Stimulated activated CD4-positive, alpha-beta T cell treated with anti-CD3 and anti-CD28 coated beads, TNF-alpha, amount 100 ng/mL, for 1 hour (primary cell): ENCODE measurements at regions not wholly inside any gene's neighbourhood (a gene's known extent, or its start where the extent isn't known, plus 50 kb on each side); places are given as distances from the start of the nearest gene placed in this dataset.

ENCODE experiments used
- DNase-seq, 3 donors: peaks; one replicate each; pipeline ENCODE4 v3.0.0-alpha.2; 2020; ENCODE audit warnings: low read depth in 3 of 3, low spot score in 1 of 3

DNA sequence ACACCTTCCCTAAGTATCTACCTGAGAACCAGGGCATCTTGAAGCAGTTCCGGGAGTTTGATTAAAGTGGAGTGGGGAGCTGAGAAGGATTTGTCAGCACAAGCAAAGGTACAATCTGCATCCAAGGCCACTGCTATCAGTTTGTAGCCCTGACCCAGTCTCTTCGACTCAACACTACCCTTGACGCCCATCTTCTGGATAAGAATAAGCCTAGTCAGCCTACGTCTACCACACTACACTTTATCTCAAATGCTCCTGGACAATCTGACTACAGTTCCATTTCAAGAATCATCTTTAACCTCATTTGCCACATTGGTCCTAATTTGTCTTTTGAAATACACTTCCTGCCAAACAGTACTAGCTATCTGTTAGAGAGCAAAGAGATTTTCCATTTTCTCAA is 134.1 kb upstream of the C1GALT1 start:
- DNase-seq, result no peak

- DNase-seq, result no peak
Observed at GRCh38 chr7:7051206-7051877, 131.0 kb upstream of the C1GALT1 start.

DNA sequence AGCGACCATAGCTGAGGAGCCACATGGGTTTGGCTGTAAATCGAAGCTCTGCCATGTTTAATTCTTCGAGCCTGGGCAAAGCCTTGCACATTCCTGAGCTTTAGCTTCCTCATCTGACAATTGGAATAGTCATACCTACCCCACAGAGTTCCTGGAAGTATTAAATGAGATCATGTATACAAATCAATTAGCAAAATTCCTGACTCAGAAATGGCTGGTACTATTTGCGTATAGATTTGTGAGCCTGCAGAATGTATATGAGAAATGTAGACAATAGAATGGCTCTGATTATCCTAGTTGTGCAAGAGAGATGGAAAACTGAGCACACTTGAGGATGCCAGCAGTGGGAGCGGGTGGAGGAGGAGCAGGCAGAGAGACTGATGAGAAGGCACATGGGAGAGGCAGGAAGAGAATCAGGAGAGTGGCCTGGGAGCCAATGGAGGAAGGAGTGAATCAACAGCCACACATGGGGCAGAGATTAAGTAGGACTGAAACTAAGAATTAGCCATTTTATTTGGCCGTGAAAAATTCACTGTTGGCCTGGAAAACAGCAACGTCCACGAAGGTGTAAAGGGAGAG is 128.0 kb upstream of the C1GALT1 start:
- DNase-seq, result no peak

GRCh38 chr7:7060828-7061599 is 121.3 kb upstream of the C1GALT1 start:
- no peak for DNase-seq

DNA sequence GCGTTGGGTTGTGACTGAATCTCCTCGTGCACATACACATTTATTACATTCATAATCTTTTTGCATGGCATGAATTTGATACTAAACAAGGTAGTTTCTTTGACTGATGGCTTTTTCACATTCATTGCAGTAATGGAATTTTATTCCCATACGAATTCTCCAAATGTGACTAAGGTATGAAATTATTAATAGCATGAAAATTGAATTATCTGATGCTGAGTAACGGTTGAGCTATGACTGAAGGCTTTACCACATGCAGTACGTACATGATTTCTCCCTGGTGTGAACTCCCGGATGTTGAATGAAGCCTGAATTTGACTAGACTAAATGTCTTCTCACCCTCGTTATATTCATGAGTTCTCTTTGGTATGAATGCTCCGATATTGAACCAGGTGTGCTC is 104.4 kb upstream of the C1GALT1 start:
- DNase-seq, result no peak

DNA sequence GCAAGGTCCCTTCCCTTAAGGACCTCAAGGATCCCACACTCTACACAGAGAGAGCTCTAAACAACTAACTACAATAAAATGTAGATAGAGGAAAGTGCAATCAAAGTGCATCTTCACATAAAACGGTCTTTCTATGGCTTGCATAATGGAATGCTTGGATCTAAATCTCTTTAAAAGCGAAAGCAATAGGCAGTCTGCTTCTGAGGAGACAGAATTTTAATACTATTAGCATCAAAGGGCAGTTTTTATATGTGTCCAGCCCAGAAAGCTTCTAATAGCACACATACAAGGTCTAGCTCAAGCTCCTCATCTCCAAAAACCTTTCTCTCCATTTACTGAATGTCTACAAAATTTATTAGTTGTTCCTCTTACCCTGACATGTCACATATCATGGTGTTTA is 101.5 kb upstream of the C1GALT1 start:
- DNase-seq, result no peak

DNA sequence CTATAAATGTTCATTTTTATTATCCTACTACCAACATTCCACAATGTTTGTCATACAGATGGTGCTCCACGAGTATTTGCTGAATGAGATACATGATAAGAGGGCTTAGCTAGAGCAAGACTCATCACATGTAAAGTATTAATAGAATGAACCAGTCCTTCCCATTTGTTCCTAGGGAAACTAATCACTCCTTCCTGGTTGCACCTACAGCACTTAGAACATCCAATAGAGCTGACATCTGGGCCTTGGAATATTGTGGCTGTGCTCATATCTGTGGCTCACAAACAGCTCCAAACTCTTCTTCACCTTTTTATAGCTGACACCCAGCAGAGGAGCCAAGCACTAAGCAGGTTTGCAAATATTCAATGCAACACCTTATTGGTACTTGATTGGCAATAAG is 91.9 kb upstream of the C1GALT1 start:
- no peak for DNase-seq

- no peak for DNase-seq
Observed at GRCh38 chr7:7098280-7098818, 84.0 kb upstream of the C1GALT1 start.

GRCh38 chr7:7099584-7100014 is 82.7 kb upstream of the C1GALT1 start:
- no peak for DNase-seq

GRCh38 chr7:7100432-7100849 is 81.9 kb upstream of the C1GALT1 start:
- no peak for DNase-seq

GRCh38 chr7:7102906-7103305 is 79.4 kb upstream of the C1GALT1 start:
- no peak for DNase-seq

- no peak for DNase-seq
Observed at GRCh38 chr7:7103343-7104313, 78.7 kb upstream of the C1GALT1 start.

GRCh38 chr7:7104314-7104698 is 78.0 kb upstream of the C1GALT1 start:
- no peak for DNase-seq

DNA sequence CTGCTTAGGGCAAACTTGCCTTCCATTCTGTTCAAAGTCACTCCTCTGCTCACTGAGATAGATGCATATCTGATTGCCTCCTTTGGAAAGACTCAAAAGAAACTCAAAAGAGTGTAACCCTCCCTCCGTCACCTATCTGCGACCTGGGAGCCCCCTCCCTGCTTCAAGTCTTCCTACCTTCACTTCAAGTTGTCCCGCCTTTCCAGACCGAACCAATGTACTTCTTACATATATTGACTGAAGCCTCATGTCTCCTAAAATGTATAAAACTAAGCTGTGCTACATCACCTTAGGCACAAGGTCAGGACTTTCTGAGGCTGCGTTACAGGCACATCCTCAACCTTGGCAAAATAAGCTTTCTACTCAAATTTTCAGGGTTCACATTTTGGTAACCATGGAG is 77.4 kb upstream of the C1GALT1 start:
- no peak for DNase-seq

GRCh38 chr7:7105800-7106582 is 76.4 kb upstream of the C1GALT1 start:
- no peak for DNase-seq

DNA sequence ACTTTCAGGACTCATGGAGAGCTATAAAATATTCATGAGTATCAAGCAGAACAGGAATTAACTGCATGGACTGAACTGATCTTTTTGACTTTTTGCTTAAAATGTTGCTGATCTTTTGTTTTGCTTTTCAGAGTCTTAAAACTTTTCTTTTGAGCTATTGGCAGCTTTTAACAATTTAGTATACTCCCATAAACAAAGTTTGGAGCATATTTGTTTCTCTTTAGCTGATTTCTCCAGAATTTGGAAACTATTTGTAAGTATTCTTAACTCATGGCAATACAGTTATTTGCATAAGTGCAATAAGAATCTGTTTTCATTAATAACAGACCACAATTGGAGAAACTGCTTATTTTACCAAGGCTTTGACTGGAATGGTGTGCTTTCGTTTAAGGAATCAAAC is 73.4 kb upstream of the C1GALT1 start:
- no peak for DNase-seq

DNA sequence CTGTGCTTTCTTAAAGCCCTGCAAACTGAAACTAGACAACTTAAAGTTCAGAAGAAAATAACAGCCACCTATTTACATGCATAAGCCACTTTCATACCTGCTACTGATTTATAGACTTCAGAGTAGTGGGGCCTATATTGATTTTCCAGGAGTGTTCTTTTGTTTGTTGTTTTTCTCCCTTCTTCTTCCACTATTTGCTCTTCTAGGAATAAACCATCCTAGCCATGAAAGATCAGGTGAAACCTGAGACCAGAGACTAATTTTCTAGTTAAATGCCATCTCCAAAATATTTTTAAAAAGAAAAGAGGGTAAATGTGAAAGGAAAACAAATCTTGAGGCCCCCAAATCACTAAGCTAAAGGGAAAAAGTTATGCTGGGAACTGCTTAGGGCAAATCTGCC is 72.4 kb upstream of the C1GALT1 start:
- DNase-seq, result no peak

DNA sequence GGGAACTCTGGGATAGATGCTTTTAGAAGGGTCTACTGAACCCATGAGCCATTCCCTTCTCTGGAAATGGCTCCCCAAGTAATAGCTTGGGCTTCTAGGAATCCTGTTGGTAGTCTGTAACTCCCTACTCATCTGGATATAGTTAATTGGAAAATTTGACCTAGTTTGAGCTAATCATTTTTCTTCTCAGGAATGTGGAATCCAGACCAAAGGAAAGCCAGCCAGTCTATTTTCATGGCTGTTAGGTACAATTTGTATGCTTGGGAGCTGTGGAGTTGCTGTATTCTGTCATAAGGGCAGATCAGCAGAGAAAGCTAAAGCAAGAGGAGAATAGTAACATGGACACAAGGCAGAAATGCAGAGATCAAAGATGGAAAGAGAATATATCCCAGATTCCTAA is 71.6 kb upstream of the C1GALT1 start:
- no peak for DNase-seq

- DNase-seq, result no peak
Observed at GRCh38 chr7:7112868-7113267, 69.5 kb upstream of the C1GALT1 start.

GRCh38 chr7:7114575-7115291 is 67.6 kb upstream of the C1GALT1 start:
- DNase-seq, result no peak
